ENCODE measurements at regions not wholly inside any gene's neighbourhood (a gene's known extent, or its start where the extent isn't known, plus 50 kb on each side); places are given as distances from the start of the nearest gene placed in this dataset.
"Not testable (repeated sequence)": the region's sequence is repeated elsewhere in the genome, so short reads cannot be mapped to it uniquely, and the experiment has no call there.

DNA sequence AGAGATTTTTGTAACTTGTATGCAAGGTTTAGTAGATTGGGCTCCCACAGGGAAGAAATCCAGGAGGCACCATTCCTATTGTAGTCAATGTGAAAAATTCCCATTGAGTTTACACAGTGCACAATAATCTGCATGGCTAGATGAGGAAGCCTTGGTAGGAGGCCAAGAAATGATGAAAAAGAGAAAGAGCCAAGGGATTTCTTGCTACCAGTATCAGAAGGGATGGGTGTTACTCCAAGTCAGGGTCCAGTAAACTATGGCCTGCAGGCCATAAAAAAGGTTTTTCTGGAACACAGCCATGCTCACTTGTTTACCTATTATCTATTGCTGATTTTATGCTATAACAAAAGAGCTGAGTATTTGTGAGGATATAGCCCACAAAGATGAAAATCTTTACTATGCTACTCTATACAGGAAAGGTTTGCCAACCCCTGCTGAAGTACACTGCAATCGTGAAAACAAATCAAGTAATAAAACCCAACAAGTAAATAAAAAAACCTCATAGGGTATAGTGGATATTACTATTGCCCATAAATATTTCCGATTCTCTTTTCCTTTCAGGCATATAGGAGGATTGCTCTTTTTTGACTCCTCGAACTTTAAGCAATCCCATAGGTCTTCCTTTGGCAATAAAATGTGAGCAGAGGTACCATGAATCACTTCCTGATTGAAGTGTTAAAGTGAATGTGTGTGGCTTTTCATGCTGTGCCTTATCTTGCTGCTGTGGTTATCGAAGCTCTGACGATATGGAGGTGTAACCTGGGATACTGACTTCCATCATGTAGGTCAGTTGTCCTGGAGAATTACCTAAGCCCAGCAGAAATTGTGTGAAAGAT lies 256.3 kb upstream of the MAGI2 start:
- DNase-seq: no peak

DNA sequence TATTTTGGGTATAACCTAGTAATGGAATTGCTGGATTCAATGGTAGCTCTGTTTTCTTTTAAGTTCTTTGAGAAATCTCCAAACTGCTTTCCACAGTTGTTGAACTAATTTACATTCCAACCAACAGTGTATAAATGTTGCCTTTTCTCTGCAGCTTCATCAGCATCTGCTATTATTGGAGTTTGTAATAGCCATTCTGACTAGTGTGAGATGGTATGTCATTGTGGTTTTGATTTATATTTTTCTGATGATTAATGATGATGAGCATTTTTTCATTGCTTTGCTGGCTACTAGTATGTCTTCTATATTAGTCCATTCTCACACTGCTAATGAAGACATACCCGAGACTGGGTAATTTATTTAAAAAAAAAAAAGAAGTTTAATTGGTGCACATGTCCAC lies 248.6 kb upstream of the MAGI2 start:
- DNase-seq: no peak

DNA sequence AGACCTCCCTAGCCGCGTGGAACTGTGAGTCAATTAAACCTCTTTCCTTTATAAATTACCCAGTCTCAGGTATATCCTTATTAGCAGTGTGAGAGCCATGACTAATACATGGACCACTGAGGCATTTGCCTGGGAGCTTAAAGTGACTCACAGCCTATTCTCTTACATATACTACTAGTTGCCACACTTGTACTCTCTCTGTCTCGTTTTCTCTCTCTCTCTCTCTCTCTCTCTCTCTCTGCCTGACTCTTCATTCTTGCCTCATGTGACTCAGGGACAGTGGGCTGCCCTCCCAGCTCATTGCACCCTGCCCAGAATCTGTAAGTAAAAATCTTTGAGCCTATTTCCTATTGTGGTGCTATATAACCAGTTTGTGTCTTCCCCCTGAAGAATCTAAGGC lies 238.5 kb upstream of the MAGI2 start:
- DNase-seq: no peak

DNA sequence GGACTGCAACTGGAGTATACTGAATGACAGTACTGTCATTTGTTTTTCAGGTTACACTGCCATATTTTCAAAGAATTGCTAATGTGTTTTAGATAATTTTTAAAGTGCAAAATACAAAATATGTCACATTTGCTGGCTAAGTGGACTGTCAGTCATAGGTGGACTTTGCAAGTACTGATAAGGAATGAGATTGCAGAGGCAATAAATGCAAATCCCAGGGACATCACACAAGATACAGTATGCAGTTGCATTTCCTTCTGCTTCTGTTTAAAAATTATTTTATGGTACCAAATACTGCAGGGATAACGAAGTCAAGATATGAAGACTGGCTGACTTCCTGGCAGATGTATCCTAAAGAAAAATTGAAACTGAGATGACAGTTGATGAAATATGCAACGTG lies 237.6 kb upstream of the MAGI2 start:
- no peak for DNase-seq

DNA sequence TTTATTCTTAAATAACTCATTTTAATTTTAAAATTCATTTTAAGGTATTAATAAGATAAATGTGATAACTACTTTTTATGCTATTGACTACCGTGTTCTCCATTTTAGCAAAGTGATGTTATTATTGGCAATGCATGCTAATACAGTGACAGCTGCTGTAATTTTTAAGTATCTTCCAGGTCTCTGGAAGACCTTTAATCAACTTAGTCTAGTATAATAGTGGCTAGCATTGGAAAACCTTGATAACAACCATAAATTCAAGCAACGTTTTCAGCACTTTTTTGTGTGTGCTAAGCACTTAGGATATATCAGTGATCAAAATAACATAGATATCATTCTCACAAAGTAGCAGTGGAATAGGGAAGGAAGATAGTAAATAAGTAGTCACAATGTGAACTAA lies 230.9 kb upstream of the MAGI2 start:
- no peak for DNase-seq

DNA sequence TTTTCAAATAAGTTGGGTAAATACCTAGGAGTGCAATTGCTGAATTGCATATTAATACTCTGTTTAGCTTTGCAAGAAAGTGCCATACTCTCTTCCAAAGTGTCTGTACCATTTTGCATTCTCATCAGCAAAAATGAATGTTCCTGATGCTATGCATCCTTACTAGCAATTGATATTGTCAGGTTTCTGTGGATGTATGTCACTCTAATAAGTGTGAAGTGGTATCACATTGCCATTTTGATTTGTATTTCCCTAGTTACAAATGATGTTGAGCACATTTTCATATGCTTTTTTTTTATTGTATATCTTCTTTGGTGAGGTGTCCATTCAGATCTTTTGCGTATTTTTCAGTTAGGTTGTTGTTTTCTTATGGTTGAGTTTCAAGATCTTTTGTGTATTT lies 230.4 kb upstream of the MAGI2 start:
- no peak for DNase-seq

DNA sequence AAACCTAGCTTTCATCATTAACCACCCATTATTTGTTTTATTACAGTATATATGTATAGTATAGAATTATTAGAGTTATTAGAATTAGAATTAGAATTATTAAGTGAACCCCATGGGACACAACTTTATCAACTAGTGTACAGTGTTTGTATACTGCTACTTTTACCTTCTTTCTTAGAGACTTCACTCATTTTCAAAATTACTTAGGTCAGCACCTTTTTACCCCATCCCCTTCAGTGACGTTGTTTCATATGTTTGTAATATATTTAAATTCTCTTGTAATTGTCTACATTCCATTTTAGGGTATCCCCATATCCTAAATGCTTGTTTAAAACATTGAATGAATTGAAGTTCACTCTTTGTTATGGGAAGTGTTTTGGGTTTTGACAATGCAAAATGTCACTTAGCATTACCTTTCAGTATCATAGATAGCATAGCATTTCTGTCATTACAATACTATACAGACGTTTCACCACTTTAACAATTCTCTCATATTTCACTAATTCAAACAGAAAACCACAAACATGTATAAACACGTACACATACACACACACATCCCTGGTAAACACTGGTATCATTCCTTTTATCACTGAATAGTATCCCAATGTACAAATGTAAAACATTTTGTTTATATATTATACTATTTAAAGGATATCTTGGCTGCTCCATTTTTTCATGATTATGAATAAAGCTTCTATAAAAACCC lies 229.9 kb upstream of the MAGI2 start:
- DNase-seq: no peak

DNA sequence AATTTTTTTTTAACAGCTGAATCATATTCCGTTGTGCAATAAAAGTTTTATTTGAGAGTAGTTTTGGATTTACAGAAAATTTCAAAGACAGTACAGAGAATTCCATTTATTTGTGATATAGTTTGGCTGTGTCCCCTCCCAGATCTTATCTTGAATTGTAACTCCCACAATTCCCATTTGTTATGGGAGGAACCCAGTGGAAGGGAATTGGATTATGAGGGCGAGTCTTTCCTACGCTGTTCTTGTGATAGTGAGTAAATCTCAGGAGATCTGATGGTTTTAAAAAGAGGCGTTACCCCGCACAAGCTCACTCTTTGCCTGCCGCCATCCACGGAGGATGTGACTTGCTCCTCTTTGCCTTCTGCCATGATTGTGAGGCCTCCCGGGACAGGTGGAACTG lies 228.0 kb upstream of the MAGI2 start:
- DNase-seq: no peak

DNA sequence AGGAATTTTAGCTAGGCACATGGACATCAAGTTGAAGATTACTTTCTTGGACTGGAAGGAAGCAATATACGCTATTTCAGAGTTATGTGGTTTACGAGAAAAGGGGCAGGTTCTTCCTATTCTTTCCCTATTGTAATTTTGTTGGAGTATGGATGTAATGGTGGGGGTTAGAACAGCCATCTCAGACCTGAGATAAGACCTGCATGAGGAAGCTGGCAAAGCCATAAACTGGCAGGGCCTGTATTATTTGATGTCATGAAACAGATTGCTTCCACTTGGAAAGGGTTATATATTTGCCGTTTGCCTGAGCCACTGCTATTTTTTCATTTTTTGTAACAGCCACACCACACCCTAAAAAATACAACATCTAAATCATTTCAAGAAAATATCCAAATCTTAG lies 220.5 kb upstream of the MAGI2 start:
- no peak for DNase-seq

DNA sequence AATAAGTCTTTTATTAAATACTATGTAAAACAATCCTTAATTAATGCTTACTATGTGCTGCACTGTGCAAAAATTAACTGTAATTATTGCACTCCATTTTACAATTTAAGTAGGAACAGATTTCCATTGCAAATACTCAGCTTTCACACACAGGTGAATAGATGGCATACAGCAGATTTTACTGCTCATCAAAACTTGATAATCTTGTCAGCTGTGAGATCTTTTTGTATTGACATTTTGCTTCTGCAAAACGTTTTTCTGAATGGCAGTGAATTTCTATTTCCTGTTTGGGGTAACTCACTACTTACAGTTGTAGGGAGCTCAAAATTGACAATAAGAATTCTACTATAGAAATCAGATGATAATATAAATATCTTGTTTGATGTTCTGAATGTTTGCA lies 220.0 kb upstream of the MAGI2 start:
- no peak for DNase-seq

DNA sequence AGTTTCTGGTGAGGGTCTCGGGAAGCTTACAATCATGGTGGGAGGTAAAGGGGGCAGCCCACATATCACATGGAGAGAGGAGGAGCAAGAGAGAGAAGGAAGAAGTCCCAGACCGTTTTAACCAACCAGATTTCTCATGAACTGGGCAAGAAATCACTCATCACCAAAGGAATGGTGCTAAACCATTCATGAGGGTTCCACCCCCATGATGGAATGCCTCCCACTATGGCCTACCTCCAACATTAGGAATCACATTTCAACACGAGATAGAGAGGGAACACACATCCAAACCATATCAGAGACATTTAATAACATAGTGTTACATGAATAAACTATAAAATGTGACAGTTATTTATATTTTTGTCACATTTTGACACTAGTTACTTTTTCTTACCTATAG lies 214.8 kb upstream of the MAGI2 start:
- no peak for DNase-seq

DNA sequence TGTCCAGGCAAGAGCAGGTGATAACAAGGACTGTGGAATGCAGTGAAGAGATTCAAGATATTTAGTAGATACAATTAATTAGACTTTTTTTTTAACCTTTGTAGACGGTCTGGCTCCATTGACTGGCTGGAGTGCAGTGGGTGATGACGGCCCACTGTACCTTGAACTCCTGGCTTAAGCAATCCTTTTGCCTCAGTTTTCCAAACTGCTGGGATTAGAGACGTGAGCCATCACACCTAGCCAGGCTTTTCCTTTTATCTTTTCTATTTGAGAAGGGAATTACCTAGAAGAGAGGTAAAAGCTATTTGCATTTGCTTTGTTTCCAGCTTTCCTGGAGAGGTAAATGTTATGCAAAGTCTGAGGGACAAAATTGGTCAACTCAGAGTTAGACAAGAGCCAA lies 213.0 kb upstream of the MAGI2 start:
- DNase-seq: no peak

DNA sequence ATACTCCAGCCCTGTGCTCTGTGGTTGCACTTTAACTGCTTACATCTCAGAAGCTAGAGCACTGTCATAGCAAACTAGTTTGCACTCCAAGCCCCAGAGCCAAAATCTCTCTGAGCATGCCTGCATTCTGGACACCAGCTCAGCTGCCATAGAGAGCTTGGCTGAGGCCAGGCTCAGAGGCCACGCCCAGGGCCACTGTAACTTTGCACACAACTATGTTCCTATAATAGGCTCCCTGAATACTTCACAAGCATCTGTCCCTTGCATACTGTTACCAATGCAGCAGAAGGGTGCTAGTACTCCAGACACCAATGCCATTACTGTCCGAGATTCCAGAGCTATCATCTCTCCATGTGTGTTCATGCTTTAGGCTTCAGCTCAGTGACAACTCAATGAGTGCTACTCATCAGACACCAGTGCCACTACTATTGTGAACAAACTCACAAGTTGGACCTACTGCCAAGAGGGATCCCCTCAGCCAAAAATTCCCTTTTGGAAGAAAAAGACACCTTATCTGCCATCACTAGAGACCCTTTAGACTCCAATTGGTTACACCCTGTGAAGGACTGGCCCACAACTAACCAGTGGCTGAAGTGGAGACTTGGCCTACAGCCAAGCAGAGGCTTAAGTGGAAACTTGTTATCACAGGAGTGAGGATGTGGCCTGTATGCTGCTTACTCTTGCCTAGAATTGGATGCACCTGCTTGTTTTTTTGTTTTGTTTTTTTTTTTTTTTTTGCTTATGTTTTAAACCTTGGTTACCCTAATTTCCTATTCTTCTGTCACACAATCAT lies 211.6 kb upstream of the MAGI2 start:
- no peak for DNase-seq

DNA sequence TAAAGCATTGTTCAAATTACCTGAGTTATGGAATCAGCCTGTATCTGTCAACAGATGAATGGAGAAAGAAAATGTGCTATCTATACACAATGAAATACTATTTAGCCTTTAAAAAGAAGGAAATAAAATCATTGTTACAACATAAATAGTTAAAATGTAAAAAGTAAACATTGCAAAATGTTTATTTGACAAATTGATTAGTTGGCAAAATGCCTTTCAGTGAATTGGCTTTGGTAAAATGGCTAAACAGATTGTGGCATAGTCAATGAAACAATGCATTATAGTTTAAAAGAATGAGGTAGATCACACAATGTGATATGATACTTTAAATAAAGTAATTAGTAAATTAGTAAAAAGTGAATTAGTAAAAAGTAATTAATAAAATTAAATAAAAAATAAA lies 204.8 kb upstream of the MAGI2 start:
- DNase-seq: no peak

DNA sequence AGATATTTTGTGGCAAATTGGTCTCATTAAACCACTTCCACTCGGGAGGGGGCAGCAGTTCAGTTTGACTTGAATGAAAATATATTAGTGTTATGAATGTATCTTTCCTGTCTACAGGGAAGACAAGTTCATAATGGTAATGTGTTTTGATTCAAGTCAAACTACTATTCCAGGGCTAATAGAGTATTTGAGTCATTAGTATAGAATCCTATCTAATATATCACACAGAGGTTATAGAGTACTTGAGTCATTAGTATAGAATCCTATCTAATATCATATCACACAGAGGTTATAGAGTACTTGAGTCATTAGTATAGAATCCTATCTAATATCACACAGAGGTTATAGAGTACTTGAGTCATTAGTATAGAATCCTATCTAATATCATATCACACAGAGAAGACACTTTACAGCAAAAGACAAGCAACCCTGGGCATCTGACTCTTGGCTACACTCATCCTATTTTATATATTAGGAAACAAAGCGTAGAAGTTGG lies 199.7 kb upstream of the MAGI2 start:
- no peak for DNase-seq

DNA sequence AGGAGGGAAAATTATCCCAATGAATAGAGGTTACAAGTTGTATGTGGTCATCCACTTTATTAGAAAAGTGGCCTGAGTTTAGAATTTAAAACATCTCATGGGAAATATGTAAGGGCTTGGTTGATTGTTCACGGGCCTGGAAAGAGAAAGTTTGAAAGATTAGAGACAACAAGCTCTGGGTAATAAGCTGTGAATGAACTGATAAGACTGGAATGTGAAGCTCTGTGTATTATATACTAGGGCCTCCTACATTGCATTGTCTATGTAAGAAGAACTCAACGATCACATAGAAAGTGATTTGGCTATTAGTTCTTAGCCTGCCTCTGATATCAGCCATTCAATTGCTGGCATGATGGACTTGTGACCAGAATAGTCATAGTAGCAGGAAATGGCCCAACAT lies 199.2 kb upstream of the MAGI2 start:
- no peak for DNase-seq

DNA sequence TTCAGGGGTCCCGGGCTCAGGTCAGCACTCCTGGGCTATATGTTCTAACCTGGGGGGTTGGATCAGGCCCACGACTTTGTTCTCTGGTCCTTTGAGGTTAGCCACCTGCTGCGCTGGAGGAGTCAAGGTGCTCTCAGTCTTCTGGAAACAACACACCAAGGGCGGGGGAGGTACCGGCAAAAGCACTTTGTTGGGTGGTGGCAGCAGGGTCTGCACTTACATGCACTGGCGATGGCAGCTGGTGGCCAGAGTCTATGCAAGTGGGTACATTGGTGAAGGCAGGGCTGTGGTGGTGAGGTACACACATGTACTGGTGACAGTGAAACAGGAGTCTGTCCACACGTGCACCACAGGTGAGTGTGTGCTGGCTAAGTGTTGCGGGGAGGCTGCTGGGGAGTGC lies 194.2 kb upstream of the MAGI2 start:
- no peak for DNase-seq

DNA sequence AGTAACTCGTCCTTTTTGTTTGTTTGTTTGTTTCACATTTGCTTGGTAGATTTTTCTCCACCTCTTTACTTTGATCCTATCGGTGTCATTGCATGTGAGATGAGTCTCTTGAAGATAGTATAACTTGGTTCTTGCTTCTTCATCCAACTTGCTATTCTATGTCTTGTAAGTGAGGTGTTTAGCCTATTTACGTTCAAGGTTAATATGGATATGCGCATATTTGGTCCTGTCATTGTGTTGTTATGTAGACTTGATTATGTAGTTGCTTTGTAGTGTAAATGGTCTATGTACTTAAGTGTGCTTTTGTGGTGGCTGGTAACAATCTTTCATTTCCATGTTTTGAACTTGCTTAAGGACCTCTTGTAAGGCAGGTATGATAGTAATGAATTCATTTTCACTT lies 192.8 kb upstream of the MAGI2 start:
- DNase-seq: no peak

DNA sequence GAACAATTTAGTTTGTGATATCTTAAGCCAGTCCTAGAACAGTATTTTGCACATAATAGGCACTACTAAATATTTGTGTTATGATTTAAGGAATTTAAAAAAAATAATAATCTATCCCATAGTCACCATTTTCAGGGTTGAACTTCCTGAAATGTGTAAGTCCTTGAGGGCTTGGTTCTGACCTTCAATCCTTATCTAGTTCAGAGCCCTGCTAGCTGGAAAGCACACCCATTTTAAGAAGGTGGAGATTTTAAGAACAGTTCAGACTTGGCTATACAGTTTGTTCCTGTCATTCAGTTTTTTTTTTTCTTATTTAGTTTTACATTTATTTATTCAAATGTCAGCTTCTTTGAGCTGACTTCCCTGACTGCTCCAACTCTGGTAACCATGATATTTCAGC lies 183.4 kb upstream of the MAGI2 start:
- DNase-seq: no peak

DNA sequence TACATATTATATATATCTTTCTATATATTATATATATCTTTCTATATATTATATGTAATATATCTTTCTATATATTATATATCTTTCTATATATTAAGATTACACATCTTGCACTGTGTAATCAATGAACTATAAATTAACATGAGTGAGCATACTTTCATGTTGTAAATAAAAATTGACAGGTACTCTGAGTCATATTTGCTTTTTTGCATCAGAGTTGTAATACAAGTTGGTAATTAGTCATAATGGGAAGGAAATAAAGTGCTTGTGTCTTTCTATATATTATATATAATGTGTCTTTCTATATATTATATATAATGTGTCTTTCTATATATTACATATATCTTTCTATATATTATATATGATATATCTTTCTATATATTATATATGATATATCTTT lies 172.5 kb upstream of the MAGI2 start:
- not testable (repeated sequence) for DNase-seq

DNA sequence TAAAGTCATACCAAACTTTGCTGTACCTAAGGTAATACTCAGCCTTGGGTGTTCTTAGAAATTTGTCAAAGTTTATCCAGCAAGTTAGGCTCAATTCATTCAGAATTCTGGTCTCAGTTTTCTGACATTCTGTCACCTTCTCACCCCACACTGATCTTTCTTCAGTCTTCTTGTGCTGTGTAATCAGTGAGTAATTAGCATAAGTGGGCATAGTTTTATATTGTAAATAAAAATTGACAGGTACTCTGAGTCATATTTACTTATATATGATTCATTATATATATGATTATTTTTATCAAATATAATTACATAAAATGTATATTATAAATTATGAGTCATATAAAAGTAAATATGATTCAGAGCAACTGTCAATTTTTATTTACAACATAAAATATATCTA lies 170.9 kb upstream of the MAGI2 start:
- no peak for DNase-seq

DNA sequence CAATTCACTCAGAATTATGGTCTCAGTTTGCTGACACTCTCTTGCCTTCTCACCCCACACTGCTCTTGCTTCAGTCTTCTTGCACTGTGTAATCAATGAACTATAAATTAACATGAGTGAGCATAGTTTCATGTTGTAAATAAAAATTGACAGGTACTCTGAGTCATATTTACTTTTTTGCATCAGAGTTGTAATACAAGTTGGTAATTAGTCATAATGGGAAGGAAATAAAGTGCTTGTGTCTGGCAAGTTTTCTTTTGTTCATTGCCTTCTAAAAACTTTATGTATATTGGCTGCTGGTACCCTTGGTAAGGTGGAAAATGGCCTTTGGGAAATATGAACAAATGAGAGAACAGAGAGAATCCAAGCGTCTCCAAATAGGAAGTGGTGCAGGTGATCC lies 169.3 kb upstream of the MAGI2 start:
- no peak for DNase-seq

DNA sequence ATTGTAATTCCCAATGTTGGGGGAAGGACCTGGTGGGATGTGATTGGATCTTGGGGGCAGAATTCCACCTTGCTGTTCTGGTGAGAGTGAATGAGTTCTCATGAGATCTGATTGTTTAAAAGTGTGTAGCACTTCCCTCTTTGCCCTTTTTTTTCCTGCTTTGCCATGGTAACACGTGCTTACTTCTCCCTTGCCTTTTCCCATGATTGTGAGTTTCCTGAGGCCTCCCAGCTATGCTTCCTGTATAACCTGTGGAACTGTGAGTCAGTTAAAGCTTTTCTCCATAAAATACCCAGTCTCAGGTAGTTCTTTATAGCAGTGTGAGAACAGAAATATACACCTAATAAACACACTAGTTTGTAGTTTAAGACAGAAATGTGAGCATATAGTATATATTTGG lies 166.8 kb upstream of the MAGI2 start:
- no peak for DNase-seq

DNA sequence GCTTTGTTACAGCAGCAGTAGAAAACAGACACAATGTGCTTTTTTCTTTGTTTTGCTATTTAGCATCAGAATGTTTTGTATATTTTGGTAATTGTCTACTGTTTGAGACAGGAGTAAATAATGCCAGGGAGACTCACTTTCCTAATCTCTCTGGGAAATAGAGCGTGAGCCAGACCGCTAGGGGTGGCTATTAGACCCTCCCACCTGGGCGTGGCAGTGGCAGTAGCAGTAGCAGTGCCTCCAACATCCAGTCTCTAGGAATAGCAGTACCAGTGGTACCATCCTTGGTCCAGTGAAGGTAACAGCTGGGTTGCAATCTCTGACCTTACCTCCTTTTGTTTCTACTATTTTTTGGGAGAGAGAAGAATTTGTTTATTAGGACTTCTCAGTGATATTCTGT lies 165.7 kb upstream of the MAGI2 start:
- DNase-seq: no peak
